LNCAP (cell line): ENCODE measurements at regions not wholly inside any gene's neighbourhood (a gene's known extent, or its start where the extent isn't known, plus 50 kb on each side); places are given as distances from the start of the nearest gene placed in this dataset.

ENCODE experiments used
- CTCF ChIP-seq: fragments of 450-650 bp; IDR thresholded peaks from 2 replicates; pipeline ENCODE4 v1.5.1; 2017; ENCODE audit warnings: mild to moderate bottlenecking

GRCh38 chr12:24460099-24460498 lies 488.8 kb downstream of the BCAT1 start:
- TF ChIP-seq CTCF = no peak

- TF ChIP-seq CTCF = no peak
Observed at GRCh38 chr12:24455811-24456210, 493.1 kb downstream of the BCAT1 start.

GRCh38 chr12:24447678-24448077 lies 498.2 kb upstream of the SOX5 start:
- TF ChIP-seq CTCF = no peak

GRCh38 chr12:24446287-24446686 lies 496.8 kb upstream of the SOX5 start:
- no peak for TF ChIP-seq CTCF

- TF ChIP-seq CTCF = no peak
Observed at GRCh38 chr12:24444634-24445033, 495.2 kb upstream of the SOX5 start.

- TF ChIP-seq CTCF = no peak
Observed at GRCh38 chr12:24441458-24441857, 492.0 kb upstream of the SOX5 start.

GRCh38 chr12:24436667-24437066 lies 487.2 kb upstream of the SOX5 start:
- TF ChIP-seq CTCF = no peak

- no peak for TF ChIP-seq CTCF
Observed at GRCh38 chr12:24431872-24432271, 482.4 kb upstream of the SOX5 start.
